ENCODE measurements at regions not wholly inside any gene's neighbourhood (a gene's known extent, or its start where the extent isn't known, plus 50 kb on each side); places are given as distances from the start of the nearest gene placed in this dataset.

DNA sequence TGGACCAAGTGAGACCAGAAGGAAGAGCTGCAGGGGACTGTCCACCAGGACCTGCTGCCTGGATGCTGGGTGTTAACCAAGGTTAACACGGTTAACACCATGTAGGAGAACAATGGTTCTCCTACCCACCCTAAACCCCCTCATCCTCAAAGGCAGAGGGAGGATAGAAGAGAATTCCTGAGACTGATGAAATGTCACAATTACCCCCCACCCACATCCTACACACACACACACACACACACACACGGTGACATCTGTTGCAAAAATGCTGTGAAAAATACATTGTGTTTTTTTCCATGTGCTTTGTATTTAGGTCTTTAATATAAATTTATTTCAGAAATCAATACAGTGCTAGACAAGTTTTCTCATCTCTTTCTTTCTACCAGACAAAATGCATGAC is 113.9 kb upstream of the HES1 start:
- Histone ChIP-seq H3K79me2 (replicated peaks; ENCODE audit: insufficient read depth) (no peaks in the 10 kb centered on the region), H3K4me1 (ENCODE audit: insufficient read depth) (no peaks in the 10 kb centered on the region), H3K27ac (ENCODE audit: low read depth) (no peak overlapping the region), H3K36me3 (ENCODE audit: insufficient read depth) (no peaks in the 10 kb centered on the region), H3K27me3 (ENCODE audit: insufficient read depth) (no peaks in the 10 kb centered on the region), H3K4me3 (no peak overlapping the region), H3K9me2 (ENCODE audit: insufficient read depth) (no peaks in the 10 kb centered on the region), H3K4me2 (no peak overlapping the region), H2AFZ (no peak overlapping the region), H3F3A (replicated peaks; ENCODE audit: low read depth) (no peaks in the 10 kb centered on the region), H4K20me1 (replicated peaks; ENCODE audit: insufficient read depth) (no peaks in the 10 kb centered on the region)
- Mint-ChIP-seq H3K4me3 (no peak overlapping the region), H3K36me3 (ENCODE audit: low read depth) (no peaks in the 10 kb centered on the region), H3K9me3 (no peaks in the 10 kb centered on the region), H3K4me1 (no peaks in the 10 kb centered on the region; the same call in 1 of the 3 replicates), H3K27me3 (ENCODE audit: insufficient read depth, low read depth, poor library complexity) (peaks cover 13% of the 10 kb centered on the region), H3K27ac (no peak overlapping the region)
- no peak for ATAC-seq
- DNase-seq (ENCODE audit: low spot score): no peak
- TF ChIP-seq NANOG (IDR thresholded peaks at IDR 0.05; ENCODE audit: borderline replicate concordance) (no peak), JUNB (IDR thresholded peaks at IDR 0.05; ENCODE audit: unreplicated experiment) (no peak), ZNF114 (CRISPR knock-in tag; IDR thresholded peaks at IDR 0.05) (no peak), EZH2phosphoT487 (IDR thresholded peaks at IDR 0.05; ENCODE audit: unreplicated experiment) (no peak)
- TF ChIP-seq, protein P1, sequence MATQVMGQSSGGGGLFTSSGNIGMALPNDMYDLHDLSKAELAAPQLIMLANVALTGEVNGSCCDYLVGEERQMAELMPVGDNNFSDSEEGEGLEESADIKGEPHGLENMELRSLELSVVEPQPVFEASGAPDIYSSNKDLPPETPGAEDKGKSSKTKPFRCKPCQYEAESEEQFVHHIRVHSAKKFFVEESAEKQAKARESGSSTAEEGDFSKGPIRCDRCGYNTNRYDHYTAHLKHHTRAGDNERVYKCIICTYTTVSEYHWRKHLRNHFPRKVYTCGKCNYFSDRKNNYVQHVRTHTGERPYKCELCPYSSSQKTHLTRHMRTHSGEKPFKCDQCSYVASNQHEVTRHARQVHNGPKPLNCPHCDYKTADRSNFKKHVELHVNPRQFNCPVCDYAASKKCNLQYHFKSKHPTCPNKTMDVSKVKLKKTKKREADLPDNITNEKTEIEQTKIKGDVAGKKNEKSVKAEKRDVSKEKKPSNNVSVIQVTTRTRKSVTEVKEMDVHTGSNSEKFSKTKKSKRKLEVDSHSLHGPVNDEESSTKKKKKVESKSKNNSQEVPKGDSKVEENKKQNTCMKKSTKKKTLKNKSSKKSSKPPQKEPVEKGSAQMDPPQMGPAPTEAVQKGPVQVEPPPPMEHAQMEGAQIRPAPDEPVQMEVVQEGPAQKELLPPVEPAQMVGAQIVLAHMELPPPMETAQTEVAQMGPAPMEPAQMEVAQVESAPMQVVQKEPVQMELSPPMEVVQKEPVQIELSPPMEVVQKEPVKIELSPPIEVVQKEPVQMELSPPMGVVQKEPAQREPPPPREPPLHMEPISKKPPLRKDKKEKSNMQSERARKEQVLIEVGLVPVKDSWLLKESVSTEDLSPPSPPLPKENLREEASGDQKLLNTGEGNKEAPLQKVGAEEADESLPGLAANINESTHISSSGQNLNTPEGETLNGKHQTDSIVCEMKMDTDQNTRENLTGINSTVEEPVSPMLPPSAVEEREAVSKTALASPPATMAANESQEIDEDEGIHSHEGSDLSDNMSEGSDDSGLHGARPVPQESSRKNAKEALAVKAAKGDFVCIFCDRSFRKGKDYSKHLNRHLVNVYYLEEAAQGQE (IDR thresholded peaks at IDR 0.05; ENCODE audit: unreplicated experiment): no peak

DNA sequence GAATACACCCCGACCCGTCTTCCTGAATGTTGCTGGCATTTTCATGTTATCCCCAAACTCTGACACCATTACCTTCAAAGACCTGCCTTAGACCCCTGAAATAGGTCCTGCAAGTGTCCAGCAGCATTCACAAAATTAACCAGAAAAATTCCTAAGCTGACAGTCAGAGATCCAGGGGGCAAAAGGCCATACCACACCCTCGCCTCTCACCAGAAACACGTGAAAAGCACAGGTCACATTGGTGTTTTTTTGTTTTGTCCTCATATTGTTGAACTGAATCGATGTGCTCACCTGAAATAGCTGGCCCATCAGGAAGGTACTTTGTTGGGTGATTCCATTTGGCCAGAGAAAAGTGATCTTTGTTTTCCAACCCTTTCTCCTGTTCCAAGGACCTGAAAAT is 113.1 kb upstream of the HES1 start:
- H3K4me3 Mint-ChIP-seq: no peak overlapping the region
- no peaks in the 10 kb centered on the region for H4K20me1 ChIP-seq (replicated peaks; ENCODE audit: insufficient read depth)
- ATAC-seq: no peak

More for the DNA sequence above, 113.1 kb upstream of the HES1 start:
- no peak overlapping the region for H3K27ac Mint-ChIP-seq
- Histone ChIP-seq H3K79me2 (replicated peaks; ENCODE audit: insufficient read depth) (no peaks in the 10 kb centered on the region), H3K4me2 (no peak overlapping the region), H3K4me3 (no peak overlapping the region), H3K9me2 (ENCODE audit: insufficient read depth) (no peaks in the 10 kb centered on the region), H3F3A (replicated peaks; ENCODE audit: low read depth) (no peaks in the 10 kb centered on the region), H3K27ac (ENCODE audit: low read depth) (no peak overlapping the region), H3K36me3 (ENCODE audit: insufficient read depth) (no peaks in the 10 kb centered on the region), H2AFZ (no peak overlapping the region), H3K27me3 (ENCODE audit: insufficient read depth) (no peaks in the 10 kb centered on the region), H3K4me1 (ENCODE audit: insufficient read depth) (no peaks in the 10 kb centered on the region)
- H3K9me3 Mint-ChIP-seq: no peaks in the 10 kb centered on the region
- H3K36me3 Mint-ChIP-seq (ENCODE audit: low read depth): no peaks in the 10 kb centered on the region
- TF ChIP-seq EZH2phosphoT487 (IDR thresholded peaks at IDR 0.05; ENCODE audit: unreplicated experiment): no peak
- TF ChIP-seq, protein P2, sequence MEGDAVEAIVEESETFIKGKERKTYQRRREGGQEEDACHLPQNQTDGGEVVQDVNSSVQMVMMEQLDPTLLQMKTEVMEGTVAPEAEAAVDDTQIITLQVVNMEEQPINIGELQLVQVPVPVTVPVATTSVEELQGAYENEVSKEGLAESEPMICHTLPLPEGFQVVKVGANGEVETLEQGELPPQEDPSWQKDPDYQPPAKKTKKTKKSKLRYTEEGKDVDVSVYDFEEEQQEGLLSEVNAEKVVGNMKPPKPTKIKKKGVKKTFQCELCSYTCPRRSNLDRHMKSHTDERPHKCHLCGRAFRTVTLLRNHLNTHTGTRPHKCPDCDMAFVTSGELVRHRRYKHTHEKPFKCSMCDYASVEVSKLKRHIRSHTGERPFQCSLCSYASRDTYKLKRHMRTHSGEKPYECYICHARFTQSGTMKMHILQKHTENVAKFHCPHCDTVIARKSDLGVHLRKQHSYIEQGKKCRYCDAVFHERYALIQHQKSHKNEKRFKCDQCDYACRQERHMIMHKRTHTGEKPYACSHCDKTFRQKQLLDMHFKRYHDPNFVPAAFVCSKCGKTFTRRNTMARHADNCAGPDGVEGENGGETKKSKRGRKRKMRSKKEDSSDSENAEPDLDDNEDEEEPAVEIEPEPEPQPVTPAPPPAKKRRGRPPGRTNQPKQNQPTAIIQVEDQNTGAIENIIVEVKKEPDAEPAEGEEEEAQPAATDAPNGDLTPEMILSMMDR (conservative IDR thresholded peaks at IDR 0.05; ENCODE audit: low read depth in 2 of 2): no peak
- H3K4me1 Mint-ChIP-seq: no peaks in the 10 kb centered on the region; the same call in 1 of the 3 replicates
- no peak for DNase-seq (ENCODE audit: low spot score)
- peaks cover 13% of the 10 kb centered on the region for H3K27me3 Mint-ChIP-seq (ENCODE audit: insufficient read depth, low read depth, poor library complexity)
